ENCODE measurements at regions not wholly inside any gene's neighbourhood (a gene's known extent, or its start where the extent isn't known, plus 50 kb on each side); places are given as distances from the start of the nearest gene placed in this dataset.

DNA sequence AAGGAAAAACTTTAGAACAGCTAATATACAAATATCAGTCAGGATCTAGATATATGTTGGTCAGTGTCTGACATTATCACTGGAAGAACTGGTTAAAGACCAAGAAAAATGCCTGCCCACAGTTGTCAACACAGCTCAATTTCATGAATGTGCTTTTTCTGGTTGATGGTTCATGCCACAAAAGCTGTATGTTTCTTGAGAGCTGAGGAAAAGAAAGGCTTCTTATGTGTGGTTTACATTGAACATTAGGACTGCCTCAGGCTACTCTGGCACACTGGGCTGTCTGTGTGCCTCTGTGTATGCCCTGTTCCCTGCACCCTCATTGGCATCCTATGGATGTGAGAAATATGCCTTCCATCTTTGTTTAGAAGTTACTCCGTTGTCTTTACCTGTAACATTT, 218.8 kb upstream of the RGS6 start:
- ChIA-PET POLR2A (no interaction called here), CTCF (interaction anchor here (0.7 to 1.2 kb wide), 2 partner anchors 12 to 21 kb away, joined by 3 read pairs; no protein-coding TSS in a partner anchor)
- no peak overlapping the region for H3K4me3 ChIP-seq (ENCODE audit: low read depth, low read length)
- TF ChIP-seq, protein P1, sequence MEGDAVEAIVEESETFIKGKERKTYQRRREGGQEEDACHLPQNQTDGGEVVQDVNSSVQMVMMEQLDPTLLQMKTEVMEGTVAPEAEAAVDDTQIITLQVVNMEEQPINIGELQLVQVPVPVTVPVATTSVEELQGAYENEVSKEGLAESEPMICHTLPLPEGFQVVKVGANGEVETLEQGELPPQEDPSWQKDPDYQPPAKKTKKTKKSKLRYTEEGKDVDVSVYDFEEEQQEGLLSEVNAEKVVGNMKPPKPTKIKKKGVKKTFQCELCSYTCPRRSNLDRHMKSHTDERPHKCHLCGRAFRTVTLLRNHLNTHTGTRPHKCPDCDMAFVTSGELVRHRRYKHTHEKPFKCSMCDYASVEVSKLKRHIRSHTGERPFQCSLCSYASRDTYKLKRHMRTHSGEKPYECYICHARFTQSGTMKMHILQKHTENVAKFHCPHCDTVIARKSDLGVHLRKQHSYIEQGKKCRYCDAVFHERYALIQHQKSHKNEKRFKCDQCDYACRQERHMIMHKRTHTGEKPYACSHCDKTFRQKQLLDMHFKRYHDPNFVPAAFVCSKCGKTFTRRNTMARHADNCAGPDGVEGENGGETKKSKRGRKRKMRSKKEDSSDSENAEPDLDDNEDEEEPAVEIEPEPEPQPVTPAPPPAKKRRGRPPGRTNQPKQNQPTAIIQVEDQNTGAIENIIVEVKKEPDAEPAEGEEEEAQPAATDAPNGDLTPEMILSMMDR (IDR thresholded peaks at IDR 0.05; ENCODE audit: insufficient read depth, low read depth, low read length): no peak
- peaks cover 4% of the 10 kb centered on the region for H3K36me3 ChIP-seq (ENCODE audit: control insufficient read depth, insufficient read depth, low read length)
- H3K27me3 ChIP-seq (ENCODE audit: control insufficient read depth, insufficient read depth, low read length): no peaks in the 10 kb centered on the region
- no peak for DNase-seq (ENCODE audit: low read depth)

GRCh38 chr14:71714225-71714624, 218.0 kb upstream of the RGS6 start:
- TF ChIP-seq, protein P1 (IDR thresholded peaks at IDR 0.05; ENCODE audit: insufficient read depth, low read depth, low read length): no peak
- ChIA-PET POLR2A (no interaction called here), CTCF (interaction anchor here (1.5 to 2.1 kb wide), 2 partner anchors 141 to 576 kb away, joined by 4 to 7 read pairs; no protein-coding TSS in a partner anchor)
- DNase-seq (ENCODE audit: low read depth): peak; percentile 82
- Histone ChIP-seq H3K36me3 (ENCODE audit: control insufficient read depth, insufficient read depth, low read length) (peaks cover 3% of the 10 kb centered on the region), H3K27me3 (ENCODE audit: control insufficient read depth, insufficient read depth, low read length) (no peaks in the 10 kb centered on the region), H3K4me3 (ENCODE audit: low read depth, low read length) (no peak overlapping the region)

GRCh38 chr14:71716041-71716772, 216.0 kb upstream of the RGS6 start:
- POLR2A ChIA-PET: interaction anchor here (0.7 kb wide), 1 partner anchor 105 kb away, joined by 3 read pairs; no protein-coding TSS in a partner anchor
- Histone ChIP-seq H3K36me3 (ENCODE audit: control insufficient read depth, insufficient read depth, low read length) (no peaks in the 10 kb centered on the region), H3K27me3 (ENCODE audit: control insufficient read depth, insufficient read depth, low read length) (no peaks in the 10 kb centered on the region), H3K4me3 (ENCODE audit: low read depth, low read length) (no peak overlapping the region)
- DNase-seq (ENCODE audit: low read depth): no peak
- TF ChIP-seq, protein P1 (IDR thresholded peaks at IDR 0.05; ENCODE audit: insufficient read depth, low read depth, low read length): no peak
- CTCF ChIA-PET: interaction anchor here (0.6 to 3.0 kb wide), 5 partner anchors 9 to 613 kb away, joined by 3 to 15 read pairs (median 3); no protein-coding TSS in a partner anchor

GRCh38 chr14:71720978-71721624, 211.1 kb upstream of the RGS6 start:
- ChIA-PET POLR2A (no interaction called here), CTCF (interaction anchor here (0.6 to 3.7 kb wide), 11 partner anchors 10 to 617 kb away, joined by 3 to 19 read pairs (median 4); no protein-coding TSS in a partner anchor)
- H3K4me3 ChIP-seq (ENCODE audit: low read depth, low read length): no peak overlapping the region
- DNase-seq (ENCODE audit: low read depth): no peak
- H3K36me3 ChIP-seq (ENCODE audit: control insufficient read depth, insufficient read depth, low read length): peaks cover 7% of the 10 kb centered on the region
- H3K27me3 ChIP-seq (ENCODE audit: control insufficient read depth, insufficient read depth, low read length): no peaks in the 10 kb centered on the region
- TF ChIP-seq, protein P1 (IDR thresholded peaks at IDR 0.05; ENCODE audit: insufficient read depth, low read depth, low read length): peak; percentile 70

DNA sequence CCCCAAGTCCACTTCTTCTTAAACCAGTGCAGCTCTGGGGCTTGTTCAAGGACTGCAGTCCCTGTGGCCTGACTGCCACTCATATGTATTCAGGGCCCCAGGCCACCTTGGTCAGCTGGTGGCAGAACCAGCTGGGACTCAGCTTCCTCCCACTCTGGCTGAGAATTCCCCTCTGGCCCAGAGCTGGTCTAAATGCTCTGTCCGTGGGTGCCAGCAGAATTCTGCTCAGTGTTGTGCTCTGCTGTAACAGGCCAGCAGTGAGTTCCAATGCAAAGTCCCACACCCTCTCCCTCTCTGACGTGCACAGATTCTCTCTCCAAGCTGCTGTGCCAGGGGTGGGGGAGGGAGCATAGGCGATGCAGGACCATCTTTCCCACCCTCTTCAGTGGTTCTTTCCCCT, 210.4 kb upstream of the RGS6 start:
- TF ChIP-seq, protein P1 (IDR thresholded peaks at IDR 0.05; ENCODE audit: insufficient read depth, low read depth, low read length): no peak
- Histone ChIP-seq H3K27me3 (ENCODE audit: control insufficient read depth, insufficient read depth, low read length) (no peaks in the 10 kb centered on the region), H3K4me3 (ENCODE audit: low read depth, low read length) (no peak overlapping the region), H3K36me3 (ENCODE audit: control insufficient read depth, insufficient read depth, low read length) (peaks cover 8% of the 10 kb centered on the region)
- ChIA-PET POLR2A (no interaction called here), CTCF (interaction anchor here (0.8 to 3.7 kb wide), 7 partner anchors 11 to 584 kb away, joined by 3 to 19 read pairs (median 4); no protein-coding TSS in a partner anchor)
- no peak for DNase-seq (ENCODE audit: low read depth)

Measured in BJ (cell line).